ENCODE measurements at regions not wholly inside any gene's neighbourhood (a gene's known extent, or its start where the extent isn't known, plus 50 kb on each side); places are given as distances from the start of the nearest gene placed in this dataset.
"Not testable (repeated sequence)": the region's sequence is repeated elsewhere in the genome, so short reads cannot be mapped to it uniquely, and the experiment has no call there.

GRCh38 chr7:116408166-116408565, 91.4 kb upstream of the CAV2 start:
- TF ChIP-seq ESRRG (CRISPR knock-in tag; IDR thresholded peaks at IDR 0.05) (no peak), BACH2 (CRISPR knock-in tag; IDR thresholded peaks at IDR 0.05; ENCODE audit: borderline replicate concordance) (no peak), TOX (CRISPR knock-in tag; IDR thresholded peaks at IDR 0.05; ENCODE audit: borderline replicate concordance) (no peak), TSHZ2 (CRISPR knock-in tag; IDR thresholded peaks at IDR 0.05) (no peak), TCF4 (CRISPR knock-in tag; IDR thresholded peaks at IDR 0.05; ENCODE audit: borderline replicate concordance) (no peak), CREB5 (CRISPR knock-in tag; IDR thresholded peaks at IDR 0.05; ENCODE audit: low read depth) (no peak), ZC3H10 (CRISPR knock-in tag; IDR thresholded peaks at IDR 0.05) (no peak), PPARA (CRISPR knock-in tag; IDR thresholded peaks at IDR 0.05; ENCODE audit: borderline replicate concordance) (no peak)
- ATAC-seq, result no peak

- not testable (repeated sequence) for ATAC-seq
Measured at GRCh38 chr7:116408831-116409453, 90.6 kb upstream of the CAV2 start.

- ATAC-seq, result not testable (repeated sequence)
Measured at GRCh38 chr7:116410694-116411093, 88.8 kb upstream of the CAV2 start.

- ATAC-seq, result peak; percentile 85
- no peak for TF ChIP-seq SNAI2 (CRISPR knock-in tag; IDR thresholded peaks at IDR 0.05)
- TF ChIP-seq ZNF70 (CRISPR knock-in tag; IDR thresholded peaks at IDR 0.05), result no peak
- no peak for TF ChIP-seq ZNF8 (CRISPR knock-in tag; IDR thresholded peaks at IDR 0.05)
- TF ChIP-seq PATZ1 (CRISPR knock-in tag; IDR thresholded peaks at IDR 0.05; ENCODE audit: borderline replicate concordance), result no peak
- TF ChIP-seq TOX (CRISPR knock-in tag; IDR thresholded peaks at IDR 0.05; ENCODE audit: borderline replicate concordance), result no peak
- no peak for TF ChIP-seq CSDC2 (CRISPR knock-in tag; IDR thresholded peaks at IDR 0.05)
- no peak for TF ChIP-seq TCF4 (CRISPR knock-in tag; IDR thresholded peaks at IDR 0.05; ENCODE audit: borderline replicate concordance)
- no peak for TF ChIP-seq ARNTL (CRISPR knock-in tag; IDR thresholded peaks at IDR 0.05; ENCODE audit: borderline replicate concordance, low read depth)
- TF ChIP-seq ESRRG (CRISPR knock-in tag; IDR thresholded peaks at IDR 0.05), result no peak
- no peak for TF ChIP-seq POU6F1 (CRISPR knock-in tag; IDR thresholded peaks at IDR 0.05; ENCODE audit: borderline replicate concordance, low read depth)
- no peak for TF ChIP-seq TSHZ2 (CRISPR knock-in tag; IDR thresholded peaks at IDR 0.05)
- no peak for TF ChIP-seq BACH2 (CRISPR knock-in tag; IDR thresholded peaks at IDR 0.05; ENCODE audit: borderline replicate concordance)
- TF ChIP-seq ZC3H10 (CRISPR knock-in tag; IDR thresholded peaks at IDR 0.05), result no peak
- no peak for TF ChIP-seq GLIS3 (CRISPR knock-in tag; IDR thresholded peaks at IDR 0.05)
Measured at GRCh38 chr7:116417593-116418345, 81.8 kb upstream of the CAV2 start.

Measured in SK-N-SH treated with all-trans-retinoic acid at 6 μM for 48 hours (cell line).